BJ (cell line): ENCODE measurements at regions not wholly inside any gene's neighbourhood (a gene's known extent, or its start where the extent isn't known, plus 50 kb on each side); places are given as distances from the start of the nearest gene placed in this dataset.

ENCODE experiments used
- CTCF ChIA-PET: fragments of 350-600 bp; formaldehyde crosslinking; extraction: SDS; loops from one replicate; lab custom pipeline; 2021; ENCODE audit warnings: antibody characterized with exemption, inconsistent platforms; lab: Yijun Ruan, JAX
- POLR2A ChIA-PET: fragments of 300-600 bp; sonication (Branson Sonifier 250); formaldehyde crosslinking; extraction: SDS; loops from one replicate; lab custom pipeline; 2021; ENCODE audit warnings: antibody characterized with exemption; lab: Charles Lee
- DNase-seq: peaks from one replicate; pipeline ENCODE4 v3.0.0-alpha.2; 2011; ENCODE audit warnings: low read depth
- H3K27me3 ChIP-seq: 2 replicates; pipeline ENCODE4 v1.6.0; 2011; ENCODE audit warnings: low read length; ENCODE audit not compliant: control insufficient read depth, insufficient read depth
- H3K36me3 ChIP-seq: 2 replicates; pipeline ENCODE4 v1.5.1; 2011; ENCODE audit warnings: low read length; ENCODE audit not compliant: control insufficient read depth, insufficient read depth
- H3K4me3 ChIP-seq: 2 replicates; pipeline ENCODE4 v1.5.1; 2011; ENCODE audit warnings: low read depth, mild to moderate bottlenecking, control low read depth, low read length
- TF ChIP-seq, protein P1 (sequence below): IDR thresholded peaks from 2 replicates; pipeline ENCODE4 v1.5.1; 2011; ENCODE audit warnings: low read depth, mild to moderate bottlenecking, control low read depth, inconsistent platforms, low read length, moderate library complexity; ENCODE audit not compliant: insufficient read depth

DNA sequence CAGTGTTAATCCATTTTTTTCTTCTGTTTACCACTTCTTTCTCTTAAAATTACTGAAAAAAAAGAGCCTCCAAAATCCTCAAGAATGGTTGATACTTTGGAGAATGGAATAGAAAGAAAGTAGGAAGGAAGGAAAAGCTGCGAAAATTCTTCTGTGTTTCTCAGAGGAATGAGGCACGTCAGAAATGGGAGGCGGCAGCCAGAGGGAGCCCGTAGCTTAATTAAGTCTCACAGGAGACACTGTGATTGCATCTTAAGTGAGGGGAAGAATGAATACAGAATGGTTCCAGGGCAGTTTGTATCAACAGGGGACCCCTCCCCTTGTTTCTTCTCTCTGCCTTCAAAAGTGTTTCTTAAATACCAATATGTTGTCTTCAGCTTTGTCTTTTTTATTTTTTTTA lies 1099.5 kb downstream of the PLA2G4A start:
- no peak for DNase-seq

DNA sequence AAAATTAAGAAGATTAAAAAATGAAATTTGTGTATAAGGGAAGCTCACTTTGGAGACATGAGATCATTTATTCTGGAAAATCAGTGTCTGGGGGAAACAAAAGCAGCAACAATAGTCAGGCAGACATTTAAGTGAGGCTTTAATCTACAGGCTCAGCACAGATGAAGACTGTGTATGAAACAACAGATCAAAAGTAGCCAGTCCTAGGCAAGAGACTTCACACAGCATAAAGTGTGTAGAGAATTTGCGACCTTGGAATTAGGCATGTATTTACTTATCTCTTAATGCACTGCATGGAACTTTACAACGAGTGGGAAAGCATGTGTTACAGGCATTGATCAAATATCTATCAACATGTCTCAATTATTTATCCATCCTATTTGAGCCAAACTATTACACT lies 1099.9 kb downstream of the PLA2G4A start:
- POLR2A ChIA-PET = no interaction called here
- TF ChIP-seq, protein P1, sequence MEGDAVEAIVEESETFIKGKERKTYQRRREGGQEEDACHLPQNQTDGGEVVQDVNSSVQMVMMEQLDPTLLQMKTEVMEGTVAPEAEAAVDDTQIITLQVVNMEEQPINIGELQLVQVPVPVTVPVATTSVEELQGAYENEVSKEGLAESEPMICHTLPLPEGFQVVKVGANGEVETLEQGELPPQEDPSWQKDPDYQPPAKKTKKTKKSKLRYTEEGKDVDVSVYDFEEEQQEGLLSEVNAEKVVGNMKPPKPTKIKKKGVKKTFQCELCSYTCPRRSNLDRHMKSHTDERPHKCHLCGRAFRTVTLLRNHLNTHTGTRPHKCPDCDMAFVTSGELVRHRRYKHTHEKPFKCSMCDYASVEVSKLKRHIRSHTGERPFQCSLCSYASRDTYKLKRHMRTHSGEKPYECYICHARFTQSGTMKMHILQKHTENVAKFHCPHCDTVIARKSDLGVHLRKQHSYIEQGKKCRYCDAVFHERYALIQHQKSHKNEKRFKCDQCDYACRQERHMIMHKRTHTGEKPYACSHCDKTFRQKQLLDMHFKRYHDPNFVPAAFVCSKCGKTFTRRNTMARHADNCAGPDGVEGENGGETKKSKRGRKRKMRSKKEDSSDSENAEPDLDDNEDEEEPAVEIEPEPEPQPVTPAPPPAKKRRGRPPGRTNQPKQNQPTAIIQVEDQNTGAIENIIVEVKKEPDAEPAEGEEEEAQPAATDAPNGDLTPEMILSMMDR = no peak
- H3K4me3 ChIP-seq = no peak overlapping the region
- no peaks in the 10 kb centered on the region for H3K36me3 ChIP-seq
- CTCF ChIA-PET = no interaction called here
- no peaks in the 10 kb centered on the region for H3K27me3 ChIP-seq
- DNase-seq = no peak

More for the DNA sequence above, 1099.5 kb downstream of the PLA2G4A start:
- Histone ChIP-seq H3K4me3 (no peak overlapping the region), H3K36me3 (no peaks in the 10 kb centered on the region), H3K27me3 (no peaks in the 10 kb centered on the region)
- TF ChIP-seq, protein P1 = peak; percentile 35; the same call in 1 of the 2 replicates
- CTCF ChIA-PET = no interaction called here
- POLR2A ChIA-PET = no interaction called here

DNA sequence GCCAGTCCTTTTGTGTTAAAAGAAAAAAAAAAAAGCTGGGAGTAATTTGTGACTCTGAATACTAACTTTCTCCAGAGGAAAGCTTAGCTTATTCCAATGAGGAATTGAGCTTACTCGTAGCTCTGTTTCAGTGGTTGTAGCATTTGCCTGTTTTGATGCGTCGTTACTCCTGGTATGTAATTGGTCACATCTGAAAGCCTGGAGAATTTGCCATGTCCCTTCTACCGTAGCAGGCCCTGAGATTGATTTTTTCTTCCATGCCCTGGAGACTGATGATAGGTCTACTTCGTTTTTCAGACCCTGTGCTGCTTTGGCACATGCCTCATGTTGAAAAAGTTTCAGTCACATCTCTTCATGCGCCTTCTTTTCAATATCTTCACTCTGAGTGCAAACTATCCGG lies 1103.0 kb downstream of the PLA2G4A start:
- H3K4me3 ChIP-seq = no peak overlapping the region
- no peaks in the 10 kb centered on the region for H3K27me3 ChIP-seq
- TF ChIP-seq, protein P1 = no peak
- POLR2A ChIA-PET = no interaction called here
- CTCF ChIA-PET = no interaction called here
- H3K36me3 ChIP-seq = no peaks in the 10 kb centered on the region
- no peak for DNase-seq

DNA sequence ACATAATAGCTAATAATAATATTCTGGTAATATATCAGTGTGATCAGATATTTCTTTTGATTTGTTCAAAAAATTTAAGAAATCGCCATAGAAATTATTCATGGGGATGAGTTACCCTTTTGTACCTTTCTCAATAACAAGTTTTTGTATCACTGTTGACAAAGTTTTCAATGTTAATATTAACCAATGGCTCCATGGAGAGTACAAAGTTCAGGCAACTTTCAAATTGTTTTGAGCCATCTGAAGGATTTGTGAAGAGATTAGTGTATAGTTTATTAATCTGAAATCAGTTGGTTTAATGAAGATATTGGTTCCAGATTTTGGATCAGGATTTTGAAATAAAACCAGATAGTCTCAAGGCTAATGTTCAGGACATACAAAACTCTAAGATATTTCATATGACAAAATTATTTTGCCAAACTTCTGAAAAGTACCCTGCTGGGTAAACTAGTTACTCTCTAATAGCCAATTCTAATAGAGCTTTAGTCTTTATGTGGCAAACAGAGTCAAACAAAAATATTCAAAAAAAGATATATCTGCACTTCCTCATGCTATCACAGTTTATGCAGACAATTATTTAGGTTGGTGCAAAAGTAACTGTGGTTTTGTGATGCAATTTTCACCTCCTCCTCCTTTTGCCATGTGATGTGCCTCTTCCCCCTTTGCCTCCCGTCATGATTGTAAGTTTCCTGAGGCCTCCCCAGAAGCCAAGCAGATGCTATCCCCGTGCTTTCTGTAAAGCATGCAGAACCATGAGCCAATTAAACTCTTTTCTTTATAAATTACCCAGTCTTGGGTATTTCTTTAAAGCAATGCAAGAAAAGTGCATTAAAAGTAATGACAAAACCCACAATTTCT lies 1105.0 kb downstream of the PLA2G4A start:
- no peaks in the 10 kb centered on the region for H3K27me3 ChIP-seq
- ChIA-PET CTCF (no interaction called here), POLR2A (no interaction called here)
- no peak for DNase-seq
- H3K4me3 ChIP-seq = no peak overlapping the region
- TF ChIP-seq, protein P1 = no peak
- H3K36me3 ChIP-seq = no peaks in the 10 kb centered on the region

DNA sequence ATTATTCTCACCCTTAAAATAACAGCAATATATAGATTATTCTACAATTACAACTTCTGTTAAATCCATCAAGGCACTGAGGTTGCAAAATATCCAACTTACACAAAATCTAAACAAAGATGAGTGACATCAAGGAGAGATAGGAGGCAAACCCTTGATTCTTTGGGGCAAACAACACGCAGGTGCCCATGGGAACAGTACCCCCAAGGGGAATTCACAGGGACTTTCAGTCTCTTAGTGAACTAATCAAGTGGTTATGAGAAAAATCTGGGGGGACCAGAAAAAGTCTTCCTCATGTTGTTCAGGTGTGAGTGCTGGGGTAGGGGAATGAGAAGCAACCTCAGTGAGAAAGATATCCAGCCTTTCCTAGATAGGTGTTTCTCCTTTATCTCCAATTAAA lies 1107.9 kb downstream of the PLA2G4A start:
- TF ChIP-seq, protein P1 = no peak
- ChIA-PET CTCF (no interaction called here), POLR2A (no interaction called here)
- Histone ChIP-seq H3K36me3 (no peaks in the 10 kb centered on the region), H3K4me3 (no peak overlapping the region), H3K27me3 (no peaks in the 10 kb centered on the region)
- no peak for DNase-seq
